Prostate gland (tissue), 2 donors: ENCODE measurements at regions not wholly inside any gene's neighbourhood (a gene's known extent, or its start where the extent isn't known, plus 50 kb on each side); places are given as distances from the start of the nearest gene placed in this dataset.
"Not testable (repeated sequence)": the region's sequence is repeated elsewhere in the genome, so short reads cannot be mapped to it uniquely, and the experiment has no call there.

Experiments
- POLR2A ChIP-seq: fragments of 450-650 bp; IDR thresholded peaks from one replicate; pipeline ENCODE4 v1.6.1; 2016; ENCODE audit warnings: antibody characterized with exemption, mild to moderate bottlenecking
- TF ChIP-seq, protein P1 (sequence below), 4 experiments: fragments of 200-600 bp in 2 of 4; fragments of 450-650 bp in 2 of 4; sonication (generic) in 2 of 4; IDR thresholded peaks; 1 replicate in 3 of 4; 2 replicates in 1 of 4; pipeline ENCODE4 v1.5.1; 2016 to 2019; ENCODE audit warnings: antibody characterized with exemption in 4 of 4, mild to moderate bottlenecking in 2 of 4, moderate library complexity in 2 of 4

GRCh38 chr5:39611076-39611475 lies 186.3 kb upstream of the DAB2 start:
- TF ChIP-seq, protein P1, sequence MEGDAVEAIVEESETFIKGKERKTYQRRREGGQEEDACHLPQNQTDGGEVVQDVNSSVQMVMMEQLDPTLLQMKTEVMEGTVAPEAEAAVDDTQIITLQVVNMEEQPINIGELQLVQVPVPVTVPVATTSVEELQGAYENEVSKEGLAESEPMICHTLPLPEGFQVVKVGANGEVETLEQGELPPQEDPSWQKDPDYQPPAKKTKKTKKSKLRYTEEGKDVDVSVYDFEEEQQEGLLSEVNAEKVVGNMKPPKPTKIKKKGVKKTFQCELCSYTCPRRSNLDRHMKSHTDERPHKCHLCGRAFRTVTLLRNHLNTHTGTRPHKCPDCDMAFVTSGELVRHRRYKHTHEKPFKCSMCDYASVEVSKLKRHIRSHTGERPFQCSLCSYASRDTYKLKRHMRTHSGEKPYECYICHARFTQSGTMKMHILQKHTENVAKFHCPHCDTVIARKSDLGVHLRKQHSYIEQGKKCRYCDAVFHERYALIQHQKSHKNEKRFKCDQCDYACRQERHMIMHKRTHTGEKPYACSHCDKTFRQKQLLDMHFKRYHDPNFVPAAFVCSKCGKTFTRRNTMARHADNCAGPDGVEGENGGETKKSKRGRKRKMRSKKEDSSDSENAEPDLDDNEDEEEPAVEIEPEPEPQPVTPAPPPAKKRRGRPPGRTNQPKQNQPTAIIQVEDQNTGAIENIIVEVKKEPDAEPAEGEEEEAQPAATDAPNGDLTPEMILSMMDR (IDR thresholded peaks at IDR 0.05): not testable (repeated sequence)
- not testable (repeated sequence) for TF ChIP-seq POLR2A
